ENCODE measurements at regions not wholly inside any gene's neighbourhood (a gene's known extent, or its start where the extent isn't known, plus 50 kb on each side); places are given as distances from the start of the nearest gene placed in this dataset.

DNA sequence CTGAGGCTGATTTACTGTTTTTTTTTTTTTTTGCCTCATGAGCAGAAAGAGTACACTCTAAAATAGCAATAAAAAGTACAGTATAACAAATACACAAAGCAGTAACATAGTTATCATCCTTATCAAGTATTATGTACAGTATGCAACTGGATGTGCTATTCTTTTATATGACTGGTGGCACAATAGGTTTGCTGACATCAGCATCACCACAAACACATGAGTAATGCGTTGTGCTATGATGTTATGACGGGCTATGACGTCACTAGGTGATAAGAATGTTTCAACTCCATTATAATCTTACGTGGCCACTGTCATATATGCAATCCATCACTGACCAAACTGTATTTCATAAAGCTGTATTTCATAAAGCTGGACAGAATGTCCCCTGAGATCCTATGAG lies 189.2 kb upstream of the GLI3 start:
- no peak for DNase-seq

GRCh38 chr7:42414941-42415505 lies 178.0 kb upstream of the GLI3 start:
- no peak for DNase-seq

DNA sequence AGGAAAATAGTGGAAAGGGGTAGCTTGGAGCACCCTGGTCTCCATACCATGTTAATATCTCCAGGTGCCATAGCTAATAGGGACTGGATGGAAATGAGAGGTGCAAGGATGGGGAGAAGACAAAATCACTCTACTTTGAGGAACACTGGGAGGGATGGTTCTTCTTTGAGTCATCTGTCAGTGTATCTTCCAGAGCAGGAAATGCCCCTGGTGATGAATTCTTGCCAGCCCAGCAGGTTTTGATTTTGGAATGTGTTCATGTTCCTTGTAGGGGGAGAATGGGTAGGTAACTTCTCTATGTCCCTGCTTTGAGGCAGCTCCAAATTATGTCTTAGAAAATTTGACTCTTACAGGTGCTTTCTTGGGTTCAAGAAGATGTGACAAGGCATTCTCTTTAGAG lies 177.0 kb upstream of the GLI3 start:
- no peak for DNase-seq

GRCh38 chr7:42409296-42409695 lies 172.3 kb upstream of the GLI3 start:
- DNase-seq, result no peak

DNA sequence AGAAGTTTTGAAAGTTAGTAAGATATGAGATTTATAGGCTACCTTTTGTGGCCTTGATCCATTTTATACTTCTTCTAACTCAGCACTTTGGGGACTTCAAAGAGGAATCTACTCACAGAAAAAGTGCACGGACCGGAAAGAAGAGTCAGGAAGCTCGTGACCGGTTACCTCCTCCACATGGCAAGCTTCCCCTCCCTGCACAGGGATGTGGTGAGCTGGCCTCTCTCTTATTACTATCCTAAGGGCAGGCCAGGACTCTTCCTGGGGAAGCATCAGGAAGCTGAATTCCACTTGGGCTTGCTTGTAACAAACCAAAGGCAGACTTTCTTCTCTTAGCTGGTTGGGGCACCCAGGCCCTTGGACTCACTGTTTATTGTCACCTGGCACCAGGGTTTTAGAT lies 170.8 kb upstream of the GLI3 start:
- no peak for DNase-seq

DNA sequence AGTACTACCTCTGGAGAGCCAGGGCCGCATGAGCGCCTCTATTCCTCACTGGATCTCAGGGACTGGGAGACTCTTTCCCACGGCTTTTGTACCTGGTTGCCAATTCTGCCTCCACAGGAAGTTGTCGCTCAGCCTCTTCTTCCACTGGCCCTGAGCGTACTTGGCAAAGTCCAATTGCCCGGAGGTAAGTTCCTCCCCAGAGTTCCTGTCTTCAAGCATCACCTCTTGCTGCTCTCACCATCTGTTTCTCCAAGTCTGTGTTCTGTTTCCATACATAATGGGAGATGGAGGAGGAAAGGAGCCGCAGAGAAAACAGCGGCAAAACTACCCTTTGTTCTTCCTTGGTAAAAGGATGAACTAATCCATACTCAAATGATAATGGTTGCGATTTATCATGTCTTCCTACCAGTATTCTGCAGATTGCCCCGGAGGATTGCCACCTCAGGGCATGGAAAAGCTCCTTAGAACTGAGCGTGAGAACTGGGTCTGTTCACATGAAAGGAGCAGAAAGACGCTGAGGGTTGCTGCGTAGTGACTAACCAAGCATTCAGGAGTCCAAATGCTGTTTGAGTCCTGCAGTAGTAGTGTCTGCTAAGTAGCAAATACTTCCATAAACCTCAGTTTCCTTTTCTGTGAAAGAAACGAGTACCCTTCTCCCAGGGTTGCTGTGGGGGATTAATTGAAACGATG lies 170.2 kb upstream of the GLI3 start:
- no peak for DNase-seq

DNA sequence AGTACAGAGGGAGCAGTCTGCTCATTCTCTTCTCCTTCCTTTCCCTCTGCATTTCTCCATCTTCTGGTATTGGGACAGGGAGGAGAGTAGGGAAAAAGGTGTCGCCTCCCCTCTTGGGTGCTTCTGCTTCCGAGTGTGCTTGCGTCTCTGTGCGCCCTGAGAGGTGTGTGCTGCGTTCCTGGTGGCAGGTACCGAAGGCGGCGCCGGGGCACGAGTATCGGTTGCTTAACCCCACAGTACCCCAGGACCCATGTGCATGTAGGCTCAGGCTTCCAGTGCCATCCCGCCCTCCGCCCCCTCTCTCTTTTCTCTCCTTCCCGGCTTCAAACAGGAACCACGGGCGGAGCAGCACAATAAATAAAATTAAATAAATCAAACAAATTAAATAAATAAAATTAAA lies 169.3 kb upstream of the GLI3 start:
- no peak for DNase-seq

DNA sequence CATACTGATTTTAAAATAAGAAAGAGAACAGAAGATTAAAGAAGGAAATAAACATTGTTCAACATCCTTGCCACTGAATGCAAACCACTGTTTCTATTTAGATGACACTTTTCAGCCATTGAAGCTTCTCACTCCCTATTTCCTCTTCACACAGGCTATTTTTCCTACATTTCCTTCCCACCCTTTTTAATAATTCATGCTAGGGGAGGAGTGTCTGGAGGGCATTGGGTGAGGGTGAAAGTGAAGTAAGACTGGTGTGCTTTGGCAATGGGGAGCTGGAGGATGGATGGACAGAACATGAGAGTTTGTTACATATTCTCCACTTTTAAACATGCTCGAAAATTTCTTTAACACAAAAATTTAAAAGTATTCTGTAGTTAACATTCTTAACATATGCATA lies 168.8 kb upstream of the GLI3 start:
- no peak for DNase-seq

GRCh38 chr7:42403831-42404230 lies 166.8 kb upstream of the GLI3 start:
- no peak for DNase-seq

GRCh38 chr7:42400961-42401360 lies 164.0 kb upstream of the GLI3 start:
- no peak for DNase-seq

- no peak for DNase-seq
Measured at GRCh38 chr7:42400211-42400772, 163.3 kb upstream of the GLI3 start.

DNA sequence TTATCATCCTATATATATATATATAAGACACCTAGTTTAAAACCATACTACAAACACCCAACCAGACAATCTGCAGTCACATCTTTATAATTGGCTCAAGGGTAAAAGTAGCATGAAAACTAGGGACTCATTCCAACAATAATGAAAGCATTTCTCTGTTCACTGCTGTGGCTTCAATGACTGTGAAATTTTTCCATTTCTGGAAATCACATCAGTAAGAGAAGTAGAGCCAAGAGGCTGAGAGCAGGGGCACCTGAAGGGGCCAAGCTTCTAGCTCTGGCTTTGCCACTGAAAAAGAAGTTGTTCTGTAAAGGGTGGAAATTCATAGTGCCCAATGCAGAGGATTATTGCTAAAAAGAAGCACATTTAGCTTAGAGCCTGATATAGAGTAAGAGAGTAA lies 158.6 kb upstream of the GLI3 start:
- no peak for DNase-seq

GRCh38 chr7:42392826-42393225 lies 155.8 kb upstream of the GLI3 start:
- no peak for DNase-seq

DNA sequence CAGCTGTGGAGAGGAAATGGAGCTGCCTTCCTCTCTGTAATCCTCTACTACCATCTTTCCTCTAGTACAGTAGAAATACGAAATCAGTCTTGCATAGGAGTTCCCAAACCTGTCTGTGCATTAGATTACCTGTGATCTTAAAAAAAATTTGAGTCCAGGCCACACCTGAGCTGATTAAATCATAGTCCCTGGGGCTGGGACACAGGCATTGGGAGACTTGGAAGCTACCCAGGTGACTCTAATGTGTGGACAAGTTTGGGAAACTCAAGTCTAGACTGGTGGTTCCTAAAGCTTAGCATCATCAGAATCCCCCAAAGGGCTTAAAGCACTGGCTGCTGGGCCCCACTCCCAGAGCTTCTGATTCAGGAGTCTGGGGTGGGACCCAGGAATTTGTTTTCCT lies 152.7 kb upstream of the GLI3 start:
- no peak for DNase-seq

DNA sequence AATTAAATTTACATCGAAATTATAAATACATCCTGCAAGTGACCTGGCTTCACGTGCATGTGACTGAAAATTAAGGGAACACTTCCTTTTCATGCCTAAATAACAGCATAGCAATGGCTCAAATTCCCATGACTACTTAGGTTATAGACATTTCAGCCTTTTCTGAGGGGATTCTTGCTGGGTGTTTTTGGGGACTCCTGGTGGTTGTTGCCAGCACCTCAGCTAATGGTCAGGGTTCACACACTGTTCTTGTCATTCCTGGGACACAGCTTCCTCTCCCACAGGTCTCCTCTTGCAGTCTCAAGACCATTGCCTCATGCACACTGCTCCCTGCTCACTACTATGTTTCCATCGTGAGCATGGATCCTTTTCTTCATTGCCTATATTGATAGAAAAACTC lies 148.9 kb upstream of the GLI3 start:
- DNase-seq, result no peak

DNA sequence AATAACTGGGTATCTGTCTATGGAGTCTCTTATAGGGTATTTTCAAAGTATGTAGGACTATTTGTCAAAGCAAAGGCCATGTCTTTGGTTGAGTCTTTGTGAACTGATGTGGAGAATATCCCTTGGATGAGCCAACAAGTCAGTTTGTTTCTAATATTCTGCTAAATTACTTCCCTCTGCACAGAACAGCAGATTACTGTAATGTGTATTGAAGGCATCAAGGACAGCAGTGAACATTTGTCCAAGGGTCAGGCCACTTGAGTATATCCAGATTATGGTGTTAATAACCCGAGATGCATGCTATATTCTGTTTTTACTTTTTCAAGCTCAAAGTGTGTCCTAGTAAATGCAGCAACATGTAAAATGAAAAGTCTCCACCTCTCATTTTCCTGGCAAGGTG lies 144.2 kb upstream of the GLI3 start:
- no peak for DNase-seq

- DNase-seq, result no peak
Measured at GRCh38 chr7:42380401-42380800, 143.4 kb upstream of the GLI3 start.

DNA sequence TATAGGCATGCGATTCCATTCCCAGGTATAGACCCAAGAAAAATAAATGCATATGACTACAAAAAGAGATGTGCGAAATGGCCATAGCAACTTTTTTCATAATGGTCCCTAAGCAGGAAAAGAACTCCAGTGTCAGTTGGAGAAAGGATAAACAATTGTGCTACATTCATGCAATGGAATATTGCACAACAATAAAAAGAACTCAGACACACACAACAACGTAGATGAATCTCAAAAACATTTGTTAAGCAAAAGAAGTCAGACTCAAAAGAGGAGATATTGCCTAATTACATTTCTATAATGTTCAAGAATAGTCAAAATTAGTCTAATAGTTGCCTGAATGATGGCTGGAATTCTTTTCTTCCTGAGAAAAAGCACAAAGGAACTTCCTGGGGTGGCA lies 141.1 kb upstream of the GLI3 start:
- DNase-seq, result no peak

DNA sequence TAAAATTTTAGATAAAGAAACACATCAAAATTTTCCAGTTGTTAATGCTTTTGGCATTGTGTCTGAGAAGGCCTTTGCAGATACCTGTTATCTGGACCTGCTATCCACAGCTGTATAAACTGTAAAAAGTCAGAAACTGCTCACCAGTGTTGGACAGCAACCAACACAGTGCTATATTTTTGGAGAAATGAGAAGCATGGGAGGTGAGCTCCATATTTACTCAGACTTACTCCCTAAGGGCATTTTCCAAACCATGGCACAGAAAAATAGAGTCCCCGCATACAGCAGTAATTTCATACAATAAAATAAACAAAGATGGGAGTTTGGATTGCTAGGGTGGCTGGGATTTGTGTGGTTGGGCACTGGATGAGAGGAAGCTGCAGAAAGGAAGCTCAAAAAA lies 136.3 kb upstream of the GLI3 start:
- no peak for DNase-seq

DNA sequence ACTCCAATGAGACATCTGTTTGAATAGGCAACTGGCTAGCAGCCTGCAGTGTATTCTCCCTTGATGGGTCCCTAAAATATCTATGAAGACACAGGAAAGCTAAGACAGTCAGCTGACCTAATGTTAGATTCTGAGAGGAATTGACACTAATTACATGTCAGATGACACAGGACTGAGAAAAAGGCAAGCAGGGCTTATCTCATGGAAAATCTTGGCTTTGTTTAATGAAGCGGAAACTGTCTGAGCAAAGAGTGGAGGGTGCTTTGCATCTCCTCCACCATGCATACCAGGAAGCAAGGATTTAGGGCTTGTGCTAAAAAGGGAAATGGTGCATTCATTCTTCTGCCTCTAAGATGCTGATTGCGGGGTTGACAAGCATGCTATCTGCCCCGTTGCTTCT lies 135.5 kb upstream of the GLI3 start:
- DNase-seq, result no peak

DNA sequence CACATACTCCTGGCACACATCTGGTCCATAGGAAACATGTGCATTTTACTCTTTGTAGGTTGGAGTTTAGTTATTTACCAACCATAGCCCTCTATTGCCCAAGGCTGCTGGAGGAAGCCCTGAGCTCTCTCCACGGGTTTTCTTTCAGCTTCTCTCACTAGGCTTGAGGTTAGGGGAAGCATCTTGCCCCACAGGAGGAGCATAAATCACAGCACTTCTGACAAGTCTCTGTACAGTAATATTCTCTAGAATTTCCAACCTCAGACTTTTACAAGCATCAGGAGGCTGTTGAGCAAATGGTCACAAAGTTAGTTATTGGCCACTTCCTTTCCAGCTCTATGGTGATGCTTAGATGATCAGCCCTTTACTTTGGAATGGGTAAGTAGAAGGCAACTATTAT lies 122.9 kb upstream of the GLI3 start:
- no peak for DNase-seq

DNA sequence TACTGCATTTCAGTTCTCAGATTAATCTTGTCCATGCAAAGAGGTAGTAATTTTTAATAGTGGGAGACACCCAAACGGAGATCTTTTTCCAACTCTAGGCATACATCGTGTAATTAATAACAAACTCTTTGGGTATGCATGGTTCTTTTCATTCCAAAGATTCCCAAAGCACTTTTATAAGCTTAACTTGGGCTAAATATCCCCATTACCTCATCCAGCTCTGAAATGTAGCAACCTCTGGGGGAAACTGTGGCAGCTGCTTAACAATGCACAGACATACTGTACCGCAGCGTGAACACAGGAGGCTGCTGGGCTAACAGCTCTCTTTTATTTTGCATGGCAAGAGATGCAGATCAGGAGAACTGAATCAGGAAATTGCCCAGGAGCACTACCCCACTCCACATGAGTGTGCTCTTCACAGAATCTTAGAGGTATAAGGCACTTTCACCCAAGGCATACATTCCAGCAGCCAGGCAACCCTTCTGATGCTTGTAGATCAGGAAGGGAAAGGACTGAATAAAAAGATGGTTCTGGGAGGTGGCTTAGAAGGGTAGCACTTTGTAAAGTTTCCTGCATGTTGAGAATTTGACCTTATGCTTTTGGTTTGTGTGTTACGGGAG lies 114.4 kb upstream of the GLI3 start:
- DNase-seq, result no peak

- DNase-seq, result no peak
Measured at GRCh38 chr7:42350801-42351200, 113.8 kb upstream of the GLI3 start.

DNA sequence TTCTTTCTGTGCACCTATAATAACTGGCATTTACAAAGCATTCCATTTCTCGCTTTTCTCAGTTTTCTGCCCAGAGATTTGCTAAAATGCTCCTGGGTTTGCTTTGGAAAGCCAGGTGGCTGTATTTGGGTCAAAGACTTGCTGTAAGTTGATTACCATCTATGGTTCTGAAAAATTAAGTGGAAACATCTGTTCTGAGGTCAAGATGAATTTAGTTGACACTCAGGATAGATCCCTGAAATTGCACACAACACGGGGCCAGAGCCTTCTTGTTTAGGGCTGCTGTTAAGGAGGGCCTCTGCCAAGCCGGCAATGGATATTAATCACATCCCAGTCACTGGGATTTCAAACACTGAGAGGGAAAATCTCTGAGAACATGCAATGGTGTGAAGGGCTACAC lies 111.6 kb upstream of the GLI3 start:
- no peak for DNase-seq

- no peak for DNase-seq
Measured at GRCh38 chr7:42348071-42348470, 111.1 kb upstream of the GLI3 start.

All from NCI-H1417 (cell line).